Trophoblast cell (in vitro differentiated cells and primary cell): ENCODE measurements at regions not wholly inside any gene's neighbourhood (a gene's known extent, or its start where the extent isn't known, plus 50 kb on each side); places are given as distances from the start of the nearest gene placed in this dataset.
A peak's percentile ranks its signal among the peaks of the same experiment; 100 is the strongest.

Source experiments
- DNase-seq, 2 donors: peaks; one replicate each; pipeline ENCODE4 v3.0.0-alpha.2; 2016
- H2AFZ ChIP-seq: 2 replicates; pipeline ENCODE4 v1.6.1; 2013; ENCODE audit warnings: low read length, moderate library complexity, mild to moderate bottlenecking; ENCODE audit not compliant: insufficient read depth, poor library complexity
- H2AK5ac ChIP-seq: 2 replicates; pipeline ENCODE4 v1.6.1; 2013; ENCODE audit warnings: mild to moderate bottlenecking, low read length
- H2BK120ac ChIP-seq: 2 replicates; pipeline ENCODE4 v1.6.1; 2013; ENCODE audit warnings: low read length, mild to moderate bottlenecking, moderate library complexity; ENCODE audit not compliant: insufficient read depth, poor library complexity
- H2BK12ac ChIP-seq: 2 replicates; pipeline ENCODE4 v1.6.1; 2013; ENCODE audit warnings: mild to moderate bottlenecking, low read length, moderate library complexity
- H2BK5ac ChIP-seq: 2 replicates; pipeline ENCODE4 v1.6.1; 2013; ENCODE audit warnings: low read length, low read depth, moderate library complexity, mild to moderate bottlenecking; ENCODE audit not compliant: poor library complexity
- H3K14ac ChIP-seq: 2 replicates; pipeline ENCODE4 v1.6.1; 2013; ENCODE audit warnings: mild to moderate bottlenecking, low read length
- H3K18ac ChIP-seq: 2 replicates; pipeline ENCODE4 v1.6.1; 2013; ENCODE audit warnings: mild to moderate bottlenecking, low read length
- H3K23ac ChIP-seq: 2 replicates; pipeline ENCODE4 v1.6.1; 2013; ENCODE audit warnings: low read length
- H3K27ac ChIP-seq: 2 replicates; pipeline ENCODE4 v1.5.1; 2013; ENCODE audit warnings: low read depth, mild to moderate bottlenecking, inconsistent platforms, low read length, moderate library complexity
- H3K27me3 ChIP-seq: 2 replicates; pipeline ENCODE4 v1.6.1; 2013; ENCODE audit warnings: inconsistent platforms, mild to moderate bottlenecking, low read length, moderate library complexity; ENCODE audit not compliant: insufficient read depth
- H3K36me3 ChIP-seq, 2 experiments: 1 replicate in 1 of 2; 2 replicates in 1 of 2; pipeline ENCODE4 v1.6.1; 2013; ENCODE audit warnings: low read length in 2 of 2, mild to moderate bottlenecking in 2 of 2, moderate library complexity in 1 of 2; ENCODE audit not compliant: insufficient read depth in 2 of 2, control insufficient read depth in 1 of 2
- H3K4ac ChIP-seq: 2 replicates; pipeline ENCODE4 v1.6.1; 2013; ENCODE audit warnings: low read depth, mild to moderate bottlenecking, low read length, moderate library complexity
- H3K4me1 ChIP-seq, 2 experiments: 1 replicate in 1 of 2; 2 replicates in 1 of 2; pipeline ENCODE4 v1.6.1; 2013; ENCODE audit warnings: low read length in 2 of 2, mild to moderate bottlenecking in 2 of 2, moderate library complexity in 1 of 2; ENCODE audit not compliant: insufficient read depth in 2 of 2, control insufficient read depth in 1 of 2
- H3K4me2 ChIP-seq: 2 replicates; pipeline ENCODE4 v1.6.1; 2013; ENCODE audit warnings: inconsistent platforms, mild to moderate bottlenecking, low read length, moderate library complexity
- H3K4me3 ChIP-seq: 2 replicates; pipeline ENCODE4 v1.5.1; 2013; ENCODE audit warnings: mild to moderate bottlenecking, low read depth, low read length, inconsistent platforms
- H3K79me1 ChIP-seq: one replicate; pipeline ENCODE4 v1.6.1; 2013; ENCODE audit warnings: low read length
- H3K79me2 ChIP-seq: 2 replicates; pipeline ENCODE4 v1.6.1; 2013; ENCODE audit warnings: low read length, mild to moderate bottlenecking; ENCODE audit not compliant: control insufficient read depth, insufficient read depth, poor library complexity
- H3K9ac ChIP-seq: 2 replicates; pipeline ENCODE4 v1.6.1; 2013; ENCODE audit warnings: mild to moderate bottlenecking, low read length
- H3K9me3 ChIP-seq: 2 replicates; pipeline ENCODE4 v1.6.1; 2013; ENCODE audit warnings: low read depth, mild to moderate bottlenecking, control low read depth, inconsistent platforms, low read length; ENCODE audit not compliant: insufficient read depth
- H4K12ac ChIP-seq: 2 replicates; pipeline ENCODE4 v1.6.1; 2013; ENCODE audit warnings: low read depth, mild to moderate bottlenecking, low read length, moderate library complexity
- H4K8ac ChIP-seq: 2 replicates; pipeline ENCODE4 v1.6.1; 2013; ENCODE audit warnings: low read depth, mild to moderate bottlenecking, low read length, moderate library complexity
- H4K91ac ChIP-seq: one replicate; pipeline ENCODE4 v1.6.1; 2013; ENCODE audit warnings: low read depth, mild to moderate bottlenecking, low read length, moderate library complexity
- WGBS: extraction: QIAGEN DNeasy Blood & Tissue Kit; methylation state at CpG from one replicate; pipeline ENCODE4 v1.1.7; 2013; ENCODE audit warnings: missing lambda C conversion rate; ENCODE audit not compliant: insufficient read length, insufficient coverage; ENCODE audit errors: extremely low coverage; 5-methylcytosine and 5-hydroxymethylcytosine counted together

- Histone ChIP-seq H2BK12ac (no peak overlapping the region), H2BK120ac (no peak overlapping the region), H3K9me3 (no peaks in the 10 kb centered on the region), H3K14ac (no peak overlapping the region), H4K12ac (no peak overlapping the region), H3K4ac (no peak overlapping the region), H4K91ac (no peak overlapping the region), H3K9ac (no peak overlapping the region), H3K4me1 (peaks cover 0 to 5% of the 10 kb centered on the region in 2 experiments), H3K18ac (no peak overlapping the region), H3K27ac (no peak overlapping the region), H4K8ac (no peak overlapping the region), H2AFZ (no peak overlapping the region), H3K4me3 (no peak overlapping the region), H3K79me1 (peaks cover 2% of the 10 kb centered on the region), H3K23ac (no peak overlapping the region), H2AK5ac (no peak overlapping the region), H3K36me3 (no peaks in the 10 kb centered on the region), H2BK5ac (no peak overlapping the region), H3K27me3 (no peaks in the 10 kb centered on the region), H3K4me2 (no peak overlapping the region), H3K79me2 (no peaks in the 10 kb centered on the region)
- DNase-seq = no peak
- no CpG with 5 or more reads among the region's 5 CpGs for WGBS
Measured at GRCh38 chr13:44017756-44018309, 138.1 kb downstream of the LACC1 start.

GRCh38 chr13:44019651-44020050 lies 139.9 kb downstream of the LACC1 start:
- no peak overlapping the region for H3K9ac ChIP-seq
- no peak overlapping the region for H2BK5ac ChIP-seq
- no peak overlapping the region for H3K27ac ChIP-seq
- H4K8ac ChIP-seq = no peak overlapping the region
- peaks cover 0 to 5% of the 10 kb centered on the region in 2 experiments for H3K4me1 ChIP-seq
- H3K23ac ChIP-seq = no peak overlapping the region
- no peak overlapping the region for H3K18ac ChIP-seq
- H3K79me2 ChIP-seq = no peaks in the 10 kb centered on the region
- H4K12ac ChIP-seq = no peak overlapping the region
- H2AFZ ChIP-seq = no peak overlapping the region
- no peaks in the 10 kb centered on the region for H3K36me3 ChIP-seq
- no peak overlapping the region for H3K4me3 ChIP-seq
- no peaks in the 10 kb centered on the region for H3K27me3 ChIP-seq
- H3K9me3 ChIP-seq = no peaks in the 10 kb centered on the region
- no peak overlapping the region for H3K4ac ChIP-seq
- no peak overlapping the region for H2AK5ac ChIP-seq
- no peak overlapping the region for H2BK120ac ChIP-seq
- H3K79me1 ChIP-seq = peaks cover 2% of the 10 kb centered on the region
- H4K91ac ChIP-seq = no peak overlapping the region
- no peak for DNase-seq
- no peak overlapping the region for H3K14ac ChIP-seq
- no CpG with 5 or more reads among the region's 4 CpGs for WGBS
- no peak overlapping the region for H3K4me2 ChIP-seq
- no peak overlapping the region for H2BK12ac ChIP-seq

GRCh38 chr13:44021422-44021821 lies 141.7 kb downstream of the LACC1 start:
- DNase-seq = no peak
- Histone ChIP-seq H3K27ac (no peak overlapping the region), H2BK12ac (no peak overlapping the region), H3K79me1 (peaks cover 2% of the 10 kb centered on the region), H3K4ac (no peak overlapping the region), H4K91ac (no peak overlapping the region), H2BK5ac (no peak overlapping the region), H3K36me3 (no peaks in the 10 kb centered on the region), H3K4me1 (no peaks in the 10 kb centered on the region), H3K4me2 (no peak overlapping the region), H3K27me3 (no peaks in the 10 kb centered on the region), H3K23ac (no peak overlapping the region), H4K8ac (no peak overlapping the region), H4K12ac (no peak overlapping the region), H2AK5ac (no peak overlapping the region), H3K79me2 (no peaks in the 10 kb centered on the region), H3K14ac (no peak overlapping the region), H3K18ac (no peak overlapping the region), H3K9me3 (no peaks in the 10 kb centered on the region), H3K4me3 (no peak overlapping the region), H3K9ac (no peak overlapping the region), H2BK120ac (no peak overlapping the region), H2AFZ (no peak overlapping the region)
- no CpG with 5 or more reads among the region's 3 CpGs for WGBS

GRCh38 chr13:44022196-44022595 lies 142.5 kb downstream of the LACC1 start:
- no peak overlapping the region for H3K14ac ChIP-seq
- H3K4me3 ChIP-seq = no peak overlapping the region
- no peak overlapping the region for H2BK5ac ChIP-seq
- H3K18ac ChIP-seq = no peak overlapping the region
- no peak overlapping the region for H4K8ac ChIP-seq
- H4K12ac ChIP-seq = no peak overlapping the region
- no peaks in the 10 kb centered on the region for H3K79me1 ChIP-seq
- H3K27me3 ChIP-seq = no peaks in the 10 kb centered on the region
- H2AFZ ChIP-seq = no peak overlapping the region
- H3K23ac ChIP-seq = no peak overlapping the region
- no peak overlapping the region for H2BK120ac ChIP-seq
- no peak overlapping the region for H2BK12ac ChIP-seq
- H3K79me2 ChIP-seq = no peaks in the 10 kb centered on the region
- no peak overlapping the region for H2AK5ac ChIP-seq
- H3K36me3 ChIP-seq = no peaks in the 10 kb centered on the region
- no peaks in the 10 kb centered on the region for H3K9me3 ChIP-seq
- no CpG with 5 or more reads among the region's 2 CpGs for WGBS
- no peak overlapping the region for H3K4me2 ChIP-seq
- no peak overlapping the region for H4K91ac ChIP-seq
- H3K4me1 ChIP-seq = no peaks in the 10 kb centered on the region
- peak; percentile 38 to 76 for DNase-seq
- H3K27ac ChIP-seq = no peak overlapping the region
- no peak overlapping the region for H3K4ac ChIP-seq
- no peak overlapping the region for H3K9ac ChIP-seq
